ENCODE measurements at regions not wholly inside any gene's neighbourhood (a gene's known extent, or its start where the extent isn't known, plus 50 kb on each side); places are given as distances from the start of the nearest gene placed in this dataset.

- intact Hi-C loops (cut with micrococcal nuclease): no loop called here
- Mint-ChIP-seq H3K4me1 (ENCODE audit: insufficient read depth, unreplicated experiment) (peaks cover 14% of the 10 kb centered on the region), H3K4me3 (ENCODE audit: unreplicated experiment) (no peak overlapping the region), H3K36me3 (ENCODE audit: insufficient read depth, unreplicated experiment) (no peaks in the 10 kb centered on the region), H3K27me3 (ENCODE audit: insufficient read depth, unreplicated experiment) (peaks cover 33% of the 10 kb centered on the region), H3K27ac (ENCODE audit: low read depth, unreplicated experiment) (no peak overlapping the region), H3K9me3 (ENCODE audit: unreplicated experiment) (no peaks in the 10 kb centered on the region)
- no peak for TF ChIP-seq CTCF (IDR thresholded peaks at IDR 0.05; ENCODE audit: unreplicated experiment)
- no TSS peak for BruUV-seq (replicated peaks)
- DNase-seq (ENCODE audit: unreplicated experiment): no peak
- POLR2A ChIA-PET: no interaction called here
- CTCF ChIA-PET: no interaction called here
Measured at GRCh38 chr3:194775731-194776130, 90.0 kb downstream of the FAM43A start.

- POLR2A ChIA-PET: no interaction called here
- Mint-ChIP-seq H3K4me3 (ENCODE audit: unreplicated experiment) (no peak overlapping the region), H3K27me3 (ENCODE audit: insufficient read depth, unreplicated experiment) (peaks cover 33% of the 10 kb centered on the region), H3K27ac (ENCODE audit: low read depth, unreplicated experiment) (no peak overlapping the region), H3K9me3 (ENCODE audit: unreplicated experiment) (no peaks in the 10 kb centered on the region), H3K36me3 (ENCODE audit: insufficient read depth, unreplicated experiment) (no peaks in the 10 kb centered on the region), H3K4me1 (ENCODE audit: insufficient read depth, unreplicated experiment) (peaks cover 10% of the 10 kb centered on the region)
- DNase-seq (ENCODE audit: unreplicated experiment): no peak
- CTCF ChIA-PET: no interaction called here
- no peak for TF ChIP-seq CTCF (IDR thresholded peaks at IDR 0.05; ENCODE audit: unreplicated experiment)
- intact Hi-C loops (cut with micrococcal nuclease): no loop called here
- no TSS peak for BruUV-seq (replicated peaks)
Measured at GRCh38 chr3:194777729-194778128, 92.0 kb downstream of the FAM43A start.

GRCh38 chr3:194779729-194780224, 94.1 kb downstream of the FAM43A start:
- CTCF ChIA-PET: no interaction called here
- H3K27me3 Mint-ChIP-seq (ENCODE audit: insufficient read depth, unreplicated experiment): peaks cover 33% of the 10 kb centered on the region

GRCh38 chr3:194780706-194781105, 95.0 kb downstream of the FAM43A start:
- no peak for TF ChIP-seq CTCF (IDR thresholded peaks at IDR 0.05; ENCODE audit: unreplicated experiment)
- peaks cover 33% of the 10 kb centered on the region for H3K27me3 Mint-ChIP-seq (ENCODE audit: insufficient read depth, unreplicated experiment)
- H3K27ac Mint-ChIP-seq (ENCODE audit: low read depth, unreplicated experiment): no peak overlapping the region
- DNase-seq (ENCODE audit: unreplicated experiment): no peak
- ChIA-PET POLR2A (interaction anchor here (0.7 to 0.9 kb wide), 2 partner anchors 20 to 347 kb away, joined by 3 read pairs; no protein-coding TSS in a partner anchor), CTCF (interaction anchor here (0.6 kb wide), 1 partner anchor 323 kb away, joined by 3 read pairs; no protein-coding TSS in a partner anchor)
- H3K4me1 Mint-ChIP-seq (ENCODE audit: insufficient read depth, unreplicated experiment): peaks cover 8% of the 10 kb centered on the region
- no peak overlapping the region for H3K4me3 Mint-ChIP-seq (ENCODE audit: unreplicated experiment)
- no TSS peak for BruUV-seq (replicated peaks)
- H3K36me3 Mint-ChIP-seq (ENCODE audit: insufficient read depth, unreplicated experiment): no peaks in the 10 kb centered on the region
- intact Hi-C loops (cut with micrococcal nuclease): no loop called here
- no peaks in the 10 kb centered on the region for H3K9me3 Mint-ChIP-seq (ENCODE audit: unreplicated experiment)

More at GRCh38 chr3:194779729-194780224, 94.1 kb downstream of the FAM43A start:
- TF ChIP-seq CTCF (IDR thresholded peaks at IDR 0.05; ENCODE audit: unreplicated experiment): no peak
- H3K4me3 Mint-ChIP-seq (ENCODE audit: unreplicated experiment): no peak overlapping the region
- peaks cover 4% of the 10 kb centered on the region for H3K4me1 Mint-ChIP-seq (ENCODE audit: insufficient read depth, unreplicated experiment)
- DNase-seq (ENCODE audit: unreplicated experiment): no peak
- H3K27ac Mint-ChIP-seq (ENCODE audit: low read depth, unreplicated experiment): no peak overlapping the region
- intact Hi-C loops (cut with micrococcal nuclease): no loop called here
- no peaks in the 10 kb centered on the region for H3K9me3 Mint-ChIP-seq (ENCODE audit: unreplicated experiment)
- no peaks in the 10 kb centered on the region for H3K36me3 Mint-ChIP-seq (ENCODE audit: insufficient read depth, unreplicated experiment)
- POLR2A ChIA-PET: interaction anchor here (0.7 to 0.9 kb wide), 2 partner anchors 11 to 19 kb away, joined by 3 read pairs; no protein-coding TSS in a partner anchor
- no TSS peak for BruUV-seq (replicated peaks)

Data from MCF 10A (cell line).